GM12875 (cell line): ENCODE measurements at regions not wholly inside any gene's neighbourhood (a gene's known extent, or its start where the extent isn't known, plus 50 kb on each side); places are given as distances from the start of the nearest gene placed in this dataset.
"Not testable (repeated sequence)": the region's sequence is repeated elsewhere in the genome, so short reads cannot be mapped to it uniquely, and the experiment has no call there.

Experiments used
- H3K4me3 ChIP-seq: one replicate; pipeline ENCODE4 v1.5.1; 2011; ENCODE audit warnings: low read depth, low read length, control low read depth
- CTCF ChIP-seq: IDR thresholded peaks from 2 replicates; pipeline ENCODE4 v1.5.1; 2011; ENCODE audit warnings: low read depth, mild to moderate bottlenecking, control low read depth, inconsistent platforms, low read length, moderate library complexity, borderline replicate concordance; ENCODE audit not compliant: insufficient read depth

GRCh38 chr2:189348369-189348768 lies 92.9 kb upstream of the WDR75 start:
- TF ChIP-seq CTCF = no peak

GRCh38 chr2:189350540-189351209 lies 90.6 kb upstream of the WDR75 start:
- H3K4me3 ChIP-seq = no peak overlapping the region
- no peak for TF ChIP-seq CTCF

More at GRCh38 chr2:189348369-189348768, 92.9 kb upstream of the WDR75 start:
- no peak overlapping the region for H3K4me3 ChIP-seq

GRCh38 chr2:189351933-189352332 lies 89.3 kb upstream of the WDR75 start:
- H3K4me3 ChIP-seq = not testable (repeated sequence)

GRCh38 chr2:189357375-189357774 lies 83.9 kb upstream of the WDR75 start:
- not testable (repeated sequence) for H3K4me3 ChIP-seq

- no peak overlapping the region for H3K4me3 ChIP-seq
- no peak for TF ChIP-seq CTCF
Observed at GRCh38 chr2:189360861-189361260, 80.4 kb upstream of the WDR75 start.

GRCh38 chr2:189362283-189362682 lies 79.0 kb upstream of the WDR75 start:
- no peak for TF ChIP-seq CTCF
- no peak overlapping the region for H3K4me3 ChIP-seq

- no peak for TF ChIP-seq CTCF
- H3K4me3 ChIP-seq = no peak overlapping the region
Observed at GRCh38 chr2:189363559-189363958, 77.7 kb upstream of the WDR75 start.

- H3K4me3 ChIP-seq = no peak overlapping the region
Observed at GRCh38 chr2:189364607-189365006, 76.7 kb upstream of the WDR75 start.

More at GRCh38 chr2:189364607-189365006, 76.7 kb upstream of the WDR75 start:
- TF ChIP-seq CTCF = no peak
